Immature natural killer cell (primary cell): ENCODE measurements at regions not wholly inside any gene's neighbourhood (a gene's known extent, or its start where the extent isn't known, plus 50 kb on each side); places are given as distances from the start of the nearest gene placed in this dataset.
"Not testable (repeated sequence)": the region's sequence is repeated elsewhere in the genome, so short reads cannot be mapped to it uniquely, and the experiment has no call there.

Experiments
- DNase-seq, 3 donors: peaks; one replicate each; pipeline ENCODE4 v3.0.0; 2022; ENCODE audit warnings: mixed read lengths in 1 of 3
- H3K27ac Mint-ChIP-seq, 6 donors: one replicate each; pipeline ENCODE4 v1.8.0; 2020; ENCODE audit warnings: mixed read lengths in 6 of 6, mild to moderate bottlenecking in 5 of 6, inconsistent platforms in 4 of 6, moderate library complexity in 3 of 6
- H3K27me3 Mint-ChIP-seq, 3 donors: one replicate each; pipeline ENCODE4 v1.8.0; 2020 to 2021; ENCODE audit warnings: low read depth in 3 of 3, mild to moderate bottlenecking in 3 of 3, mixed read lengths in 3 of 3, moderate library complexity in 3 of 3, inconsistent platforms in 1 of 3
- H3K36me3 Mint-ChIP-seq, 3 donors: one replicate each; pipeline ENCODE4 v1.8.0; 2020; ENCODE audit warnings: mixed read lengths in 3 of 3, inconsistent platforms in 2 of 3, mild to moderate bottlenecking in 2 of 3
- H3K4me1 Mint-ChIP-seq, 2 donors: one replicate each; pipeline ENCODE4 v1.8.0; 2020; ENCODE audit warnings: inconsistent platforms in 2 of 2, mild to moderate bottlenecking in 2 of 2, mixed read lengths in 2 of 2, moderate library complexity in 1 of 2
- H3K4me3 Mint-ChIP-seq, 5 donors: one replicate each; pipeline ENCODE4 v1.8.0; 2020; ENCODE audit warnings: mild to moderate bottlenecking in 5 of 5, mixed read lengths in 5 of 5, inconsistent platforms in 3 of 5, moderate library complexity in 3 of 5
- H3K9me3 Mint-ChIP-seq, 6 donors: one replicate each; pipeline ENCODE4 v1.8.0; 2020; ENCODE audit warnings: mild to moderate bottlenecking in 6 of 6, mixed read lengths in 6 of 6, inconsistent platforms in 4 of 6, moderate library complexity in 3 of 6

- not testable (repeated sequence) for H3K4me1 Mint-ChIP-seq, H3K27me3 Mint-ChIP-seq, H3K27ac Mint-ChIP-seq, H3K9me3 Mint-ChIP-seq, H3K4me3 Mint-ChIP-seq, DNase-seq, H3K36me3 Mint-ChIP-seq
These were observed 50.8 kb upstream of the GRIN2B start for GRCh38 chr12:14032191-14032590.

DNA sequence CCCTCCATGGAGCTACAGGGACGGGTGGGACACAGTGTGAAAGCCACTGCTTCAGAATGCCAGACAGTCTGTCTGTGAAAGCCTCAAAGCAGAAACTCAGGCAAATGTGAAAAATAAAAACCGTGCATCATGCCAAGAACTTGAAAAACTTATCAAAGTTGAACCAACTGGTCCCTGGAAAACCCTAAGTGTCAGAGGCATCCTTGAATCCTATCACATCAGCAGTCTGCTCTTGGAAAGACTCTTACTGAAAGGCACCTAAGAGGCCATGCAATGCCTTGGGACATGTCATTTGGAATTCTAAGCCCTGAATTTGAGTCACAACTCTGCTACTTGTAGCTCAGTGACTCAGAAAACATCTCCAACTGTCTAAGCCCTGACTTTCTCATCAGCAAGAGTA lies 62.4 kb upstream of the GRIN2B start:
- H3K9me3 Mint-ChIP-seq = peaks cover 0 to 2% (median 0%) of the 10 kb centered on the region in 6 donors

DNA sequence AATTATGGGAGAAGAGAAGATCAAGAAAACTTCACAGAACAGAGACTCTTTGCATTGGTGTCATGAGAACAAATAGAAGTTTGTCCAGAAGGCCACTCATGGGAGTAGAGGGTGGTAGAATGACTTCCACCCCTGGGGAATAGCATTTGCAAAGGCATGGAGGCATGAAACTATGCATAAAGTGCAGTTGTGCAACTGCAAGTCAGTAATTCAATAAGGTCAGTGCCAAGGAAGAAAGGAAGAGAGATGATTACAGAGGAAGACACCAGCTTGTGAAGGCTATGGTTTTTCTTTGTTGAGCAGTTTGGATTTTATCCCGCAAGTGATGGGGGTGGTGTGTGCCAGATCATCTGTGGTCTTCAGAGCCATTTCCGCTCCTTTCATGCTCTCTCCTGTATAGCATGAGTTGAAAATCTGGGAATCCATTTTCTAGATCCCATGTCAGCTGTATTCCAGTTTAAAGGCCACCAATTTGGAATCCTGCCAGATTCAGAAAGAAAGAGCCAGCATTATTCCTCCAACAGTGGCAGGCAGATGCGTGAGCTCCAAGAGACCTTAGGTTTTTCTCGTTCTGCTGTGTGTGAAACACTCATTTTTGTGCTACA lies 67.6 kb upstream of the GRIN2B start:
- H3K9me3 Mint-ChIP-seq = peaks cover 0 to 5% (median 0%) of the 10 kb centered on the region in 6 donors
- no peaks in the 10 kb centered on the region for H3K36me3 Mint-ChIP-seq

More for the DNA sequence above, 62.4 kb upstream of the GRIN2B start:
- Mint-ChIP-seq H3K36me3 (no peaks in the 10 kb centered on the region), H3K27me3 (peaks cover 0 to 4% (median 0%) of the 10 kb centered on the region in 3 donors), H3K27ac (no peak overlapping the region), H3K4me3 (no peak overlapping the region), H3K4me1 (no peaks in the 10 kb centered on the region)
- DNase-seq = no peak

DNA sequence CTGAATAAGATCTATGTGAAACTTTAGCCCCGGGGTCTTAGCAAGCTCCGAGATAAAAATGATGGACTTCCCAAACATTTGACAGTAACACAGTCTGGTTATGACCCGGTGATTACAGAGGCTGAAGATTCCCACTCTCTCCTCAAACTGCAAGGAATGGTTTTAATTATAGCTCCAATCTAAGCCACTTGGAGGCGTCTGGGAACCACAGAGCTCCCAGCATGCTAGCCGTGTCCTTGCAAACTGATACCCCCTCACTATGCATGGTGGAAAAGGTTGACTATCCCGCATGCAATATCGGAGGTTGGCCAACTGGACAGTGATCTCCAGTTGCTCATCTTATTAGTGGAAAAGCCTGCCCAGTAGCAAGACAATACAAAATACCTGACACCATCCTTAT lies 76.5 kb upstream of the GRIN2B start:
- Mint-ChIP-seq H3K27ac (no peak overlapping the region), H3K36me3 (no peaks in the 10 kb centered on the region), H3K9me3 (no peaks in the 10 kb centered on the region), H3K4me3 (no peak overlapping the region), H3K4me1 (no peaks in the 10 kb centered on the region), H3K27me3 (peaks cover 0 to 3% (median 2%) of the 10 kb centered on the region in 3 donors)
- no peak for DNase-seq

More for the DNA sequence above, 67.6 kb upstream of the GRIN2B start:
- H3K4me1 Mint-ChIP-seq = no peaks in the 10 kb centered on the region
- no peak for DNase-seq
- peaks cover 0 to 2% (median 1%) of the 10 kb centered on the region in 3 donors for H3K27me3 Mint-ChIP-seq
- H3K27ac Mint-ChIP-seq = no peak overlapping the region
- H3K4me3 Mint-ChIP-seq = no peak overlapping the region

- DNase-seq = no peak
- H3K9me3 Mint-ChIP-seq = no peaks in the 10 kb centered on the region
- no peak overlapping the region for H3K27ac Mint-ChIP-seq
- no peak overlapping the region for H3K4me3 Mint-ChIP-seq
- no peaks in the 10 kb centered on the region for H3K36me3 Mint-ChIP-seq
- no peaks in the 10 kb centered on the region for H3K4me1 Mint-ChIP-seq
- peaks cover 0 to 2% (median 2%) of the 10 kb centered on the region in 3 donors for H3K27me3 Mint-ChIP-seq
These were observed 77.3 kb upstream of the GRIN2B start for GRCh38 chr12:14058717-14059116.

DNA sequence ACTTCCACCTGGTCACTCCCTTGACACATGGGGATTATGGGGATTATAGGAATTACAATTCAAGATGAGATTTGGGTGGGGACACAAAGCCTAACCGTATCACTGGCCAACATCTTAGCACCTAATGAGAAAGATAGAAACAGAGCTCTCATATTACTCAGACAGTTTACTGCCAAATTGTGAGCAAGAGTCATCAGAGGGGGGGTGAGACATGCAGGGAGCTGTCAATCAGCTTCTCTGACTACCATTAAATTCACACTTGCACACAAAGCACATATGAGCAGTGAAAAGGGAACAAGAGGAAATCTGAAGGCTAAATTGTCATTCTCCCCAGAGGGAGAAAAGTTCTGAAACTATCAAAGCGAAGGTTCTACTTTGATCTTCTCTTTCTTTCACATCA lies 78.1 kb upstream of the GRIN2B start:
- no peaks in the 10 kb centered on the region for H3K36me3 Mint-ChIP-seq
- H3K9me3 Mint-ChIP-seq = no peaks in the 10 kb centered on the region
- no peak for DNase-seq
- H3K27ac Mint-ChIP-seq = no peak overlapping the region
- peaks cover 0 to 2% (median 2%) of the 10 kb centered on the region in 3 donors for H3K27me3 Mint-ChIP-seq
- no peak overlapping the region for H3K4me3 Mint-ChIP-seq
- no peaks in the 10 kb centered on the region for H3K4me1 Mint-ChIP-seq

GRCh38 chr12:14065616-14066015 lies 84.2 kb upstream of the GRIN2B start:
- no peak for DNase-seq
- Mint-ChIP-seq H3K4me3 (no peak overlapping the region), H3K27me3 (peaks cover 0 to 6% (median 1%) of the 10 kb centered on the region in 3 donors), H3K4me1 (no peaks in the 10 kb centered on the region), H3K36me3 (no peaks in the 10 kb centered on the region), H3K9me3 (peaks cover 0 to 3% (median 0%) of the 10 kb centered on the region in 6 donors), H3K27ac (no peak overlapping the region)

DNA sequence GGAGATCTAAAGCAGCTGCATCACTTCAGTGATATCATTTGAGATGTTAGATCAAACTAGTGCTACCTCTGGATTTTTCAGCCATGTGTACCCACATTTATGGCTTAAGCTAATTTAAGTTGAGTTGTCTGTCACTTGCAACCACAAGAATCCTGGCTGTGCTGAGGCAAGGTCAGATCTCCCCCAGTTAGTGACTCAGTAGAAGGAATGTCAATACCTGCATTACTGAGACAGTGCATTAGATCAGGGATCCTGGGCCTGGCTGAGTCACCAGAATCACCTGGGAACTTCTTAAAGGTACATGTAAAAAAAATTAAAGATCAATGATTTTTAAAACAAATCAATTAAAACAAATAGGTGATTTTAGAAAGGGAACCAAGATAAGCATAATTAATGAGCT lies 84.6 kb upstream of the GRIN2B start:
- Mint-ChIP-seq H3K27me3 (peaks cover 0 to 6% (median 1%) of the 10 kb centered on the region in 3 donors), H3K27ac (no peak overlapping the region), H3K4me3 (no peak overlapping the region), H3K4me1 (no peaks in the 10 kb centered on the region), H3K36me3 (no peaks in the 10 kb centered on the region), H3K9me3 (peaks cover 0 to 3% (median 0%) of the 10 kb centered on the region in 6 donors)
- no peak for DNase-seq

- H3K9me3 Mint-ChIP-seq = peaks cover 0 to 4% (median 0%) of the 10 kb centered on the region in 6 donors
- H3K36me3 Mint-ChIP-seq = no peaks in the 10 kb centered on the region
- no peak overlapping the region for H3K27ac Mint-ChIP-seq
- peaks cover 0 to 8% (median 1%) of the 10 kb centered on the region in 3 donors for H3K27me3 Mint-ChIP-seq
- no peak overlapping the region for H3K4me3 Mint-ChIP-seq
- H3K4me1 Mint-ChIP-seq = no peaks in the 10 kb centered on the region
- DNase-seq = no peak
These were observed 87.6 kb upstream of the GRIN2B start for GRCh38 chr12:14068961-14069360.

- DNase-seq = no peak
- Mint-ChIP-seq H3K36me3 (no peaks in the 10 kb centered on the region), H3K4me1 (no peaks in the 10 kb centered on the region), H3K9me3 (peaks cover 0 to 4% (median under 1%) of the 10 kb centered on the region in 6 donors), H3K4me3 (no peak overlapping the region), H3K27ac (no peak overlapping the region), H3K27me3 (peaks cover 1 to 8% (median 3%) of the 10 kb centered on the region in 3 donors)
These were observed 90.4 kb upstream of the GRIN2B start for GRCh38 chr12:14071833-14072232.

GRCh38 chr12:14072987-14073386 lies 91.6 kb upstream of the GRIN2B start:
- Mint-ChIP-seq H3K27ac (no peak overlapping the region), H3K36me3 (no peaks in the 10 kb centered on the region), H3K4me1 (no peaks in the 10 kb centered on the region), H3K27me3 (peaks cover 1 to 5% (median 3%) of the 10 kb centered on the region in 3 donors), H3K9me3 (peaks cover 0 to 6% (median 1%) of the 10 kb centered on the region in 6 donors), H3K4me3 (no peak overlapping the region)
- DNase-seq = no peak

GRCh38 chr12:14075797-14076393 lies 94.5 kb upstream of the GRIN2B start:
- Mint-ChIP-seq H3K4me1 (no peaks in the 10 kb centered on the region), H3K27me3 (peaks cover 0 to 5% (median 5%) of the 10 kb centered on the region in 3 donors), H3K36me3 (no peaks in the 10 kb centered on the region), H3K4me3 (no peak overlapping the region), H3K27ac (no peak overlapping the region), H3K9me3 (peaks cover 0 to 7% (median 3%) of the 10 kb centered on the region in 6 donors)
- DNase-seq = no peak

DNA sequence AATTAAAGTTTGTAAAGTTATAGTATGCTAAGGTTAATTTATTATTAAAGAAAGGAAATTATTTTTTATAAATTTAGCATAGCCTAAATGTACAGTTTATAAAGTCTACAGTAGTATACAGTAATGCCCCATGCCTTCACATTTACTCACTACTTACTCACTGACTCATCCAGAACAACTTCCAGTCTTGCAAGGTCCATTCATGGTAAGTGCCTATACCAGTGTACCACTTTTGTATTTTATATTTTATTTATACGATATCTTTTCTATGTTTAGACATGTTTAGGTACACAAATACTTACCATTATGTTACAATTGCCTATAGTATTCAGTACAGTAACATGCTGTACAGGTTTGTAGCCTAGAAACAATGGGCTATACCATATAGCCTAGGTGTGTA lies 95.1 kb upstream of the GRIN2B start:
- H3K4me1 Mint-ChIP-seq = no peaks in the 10 kb centered on the region
- peaks cover 0 to 7% (median 3%) of the 10 kb centered on the region in 6 donors for H3K9me3 Mint-ChIP-seq
- H3K27ac Mint-ChIP-seq = no peak overlapping the region
- DNase-seq = no peak
- H3K36me3 Mint-ChIP-seq = no peaks in the 10 kb centered on the region
- H3K27me3 Mint-ChIP-seq = peaks cover 0 to 5% (median 5%) of the 10 kb centered on the region in 3 donors
- no peak overlapping the region for H3K4me3 Mint-ChIP-seq

- Mint-ChIP-seq H3K4me1 (no peaks in the 10 kb centered on the region), H3K27me3 (peaks cover 0 to 2% (median 0%) of the 10 kb centered on the region in 3 donors), H3K36me3 (no peaks in the 10 kb centered on the region), H3K27ac (no peak overlapping the region), H3K4me3 (no peak overlapping the region), H3K9me3 (peaks cover 0 to 3% (median under 1%) of the 10 kb centered on the region in 6 donors)
- no peak for DNase-seq
These were observed 105.4 kb upstream of the GRIN2B start for GRCh38 chr12:14086838-14087237.
